Mesenchymal stem cell (in vitro differentiated cells and primary cell): ENCODE measurements at regions not wholly inside any gene's neighbourhood (a gene's known extent, or its start where the extent isn't known, plus 50 kb on each side); places are given as distances from the start of the nearest gene placed in this dataset.

Experiments
- DNase-seq: peaks from one replicate; pipeline ENCODE4 v3.0.0-alpha.2; 2013
- H2AFZ ChIP-seq: one replicate; pipeline ENCODE4 v1.6.1; 2013; ENCODE audit warnings: low read depth, mild to moderate bottlenecking, control low read depth, inconsistent platforms, low read length, moderate library complexity
- H2AK5ac ChIP-seq: 2 replicates; pipeline ENCODE4 v1.6.1; 2013; ENCODE audit warnings: low read length, moderate library complexity, mild to moderate bottlenecking, inconsistent platforms; ENCODE audit not compliant: severe bottlenecking
- H2BK120ac ChIP-seq: one replicate; pipeline ENCODE4 v1.6.1; 2013; ENCODE audit warnings: low read depth, mild to moderate bottlenecking, inconsistent platforms, low read length, moderate library complexity
- H2BK12ac ChIP-seq, 2 experiments: one replicate each; pipeline ENCODE4 v1.6.1; 2013; ENCODE audit warnings: inconsistent platforms in 2 of 2, low read length in 2 of 2, mild to moderate bottlenecking in 2 of 2, moderate library complexity in 2 of 2, control low read depth in 1 of 2
- H2BK15ac ChIP-seq: one replicate; pipeline ENCODE4 v1.6.1; 2013; ENCODE audit warnings: mild to moderate bottlenecking, low read depth, inconsistent platforms; ENCODE audit not compliant: poor library complexity, severe bottlenecking
- H2BK5ac ChIP-seq: 2 replicates; pipeline ENCODE4 v1.6.1; 2013; ENCODE audit warnings: low read depth, mild to moderate bottlenecking, low read length, control low read depth, inconsistent platforms; ENCODE audit not compliant: poor library complexity, severe bottlenecking
- H3K14ac ChIP-seq, 2 experiments: one replicate each; pipeline ENCODE4 v1.6.1; 2013; ENCODE audit warnings: inconsistent platforms in 2 of 2, low read length in 2 of 2, control low read depth in 1 of 2, mild to moderate bottlenecking in 1 of 2, moderate library complexity in 1 of 2
- H3K18ac ChIP-seq, 2 experiments: one replicate each; pipeline ENCODE4 v1.6.1; 2013; ENCODE audit warnings: inconsistent platforms in 2 of 2, low read length in 2 of 2, control low read depth in 1 of 2, low read depth in 1 of 2, mild to moderate bottlenecking in 1 of 2
- H3K23ac ChIP-seq, 2 experiments: one replicate each; pipeline ENCODE4 v1.6.1; 2013; ENCODE audit warnings: inconsistent platforms in 2 of 2, low read length in 2 of 2, mild to moderate bottlenecking in 2 of 2, moderate library complexity in 2 of 2, control low read depth in 1 of 2
- H3K27ac ChIP-seq: 2 replicates; pipeline ENCODE4 v1.5.1; 2013; ENCODE audit warnings: mild to moderate bottlenecking, moderate library complexity, low read length, control low read depth, inconsistent platforms; ENCODE audit not compliant: poor library complexity, severe bottlenecking
- H3K27me3 ChIP-seq, 2 experiments: 2 replicates each; pipeline versions ENCODE4 v1.6.1 to v1.7.0; 2013; ENCODE audit warnings: low read length in 2 of 2, mild to moderate bottlenecking in 2 of 2, moderate library complexity in 2 of 2, control low read depth in 1 of 2, inconsistent platforms in 1 of 2; ENCODE audit not compliant: control insufficient read depth in 1 of 2, insufficient read depth in 1 of 2
- H3K36me3 ChIP-seq, 2 experiments: 2 replicates each; pipeline versions ENCODE4 v1.6.1 to v1.7.0; 2013; ENCODE audit warnings: low read length in 2 of 2, control low read depth in 1 of 2, inconsistent platforms in 1 of 2, low read depth in 1 of 2, mild to moderate bottlenecking in 1 of 2; ENCODE audit not compliant: insufficient read depth in 2 of 2, control insufficient read depth in 1 of 2
- H3K4ac ChIP-seq, 2 experiments: one replicate each; pipeline ENCODE4 v1.6.1; 2013; ENCODE audit warnings: inconsistent platforms in 2 of 2, low read length in 2 of 2, mild to moderate bottlenecking in 2 of 2, moderate library complexity in 2 of 2, control low read depth in 1 of 2, low read depth in 1 of 2
- H3K4me1 ChIP-seq: 2 replicates; pipeline ENCODE4 v1.6.1; 2013; ENCODE audit warnings: low read depth, low read length, control low read depth; ENCODE audit not compliant: control insufficient read depth, insufficient read depth
- H3K4me2 ChIP-seq: 2 replicates; pipeline ENCODE4 v1.6.1; 2013; ENCODE audit warnings: low read length, mild to moderate bottlenecking, inconsistent platforms; ENCODE audit not compliant: poor library complexity, severe bottlenecking
- H3K4me3 ChIP-seq, 2 experiments: 2 replicates each; pipeline versions ENCODE4 v1.5.1 to v1.7.0; 2013; ENCODE audit warnings: low read length in 2 of 2, mild to moderate bottlenecking in 2 of 2, control low read depth in 1 of 2, low read depth in 1 of 2; ENCODE audit not compliant: insufficient read depth in 1 of 2
- H3K79me1 ChIP-seq: replicated peaks from 2 replicates; pipeline ENCODE4 v1.6.1; 2013; ENCODE audit warnings: mild to moderate bottlenecking, control low read depth, low read length, inconsistent platforms; ENCODE audit not compliant: poor library complexity, severe bottlenecking
- H3K9ac ChIP-seq: 2 replicates; pipeline ENCODE4 v1.7.0; 2013; ENCODE audit warnings: mild to moderate bottlenecking, low read length, moderate library complexity
- H3K9me3 ChIP-seq: 2 replicates; pipeline ENCODE4 v1.7.0; 2013; ENCODE audit warnings: mild to moderate bottlenecking, low read length; ENCODE audit not compliant: control insufficient read depth
- H4K8ac ChIP-seq: one replicate; pipeline ENCODE4 v1.6.1; 2013; ENCODE audit warnings: inconsistent platforms, mild to moderate bottlenecking, low read length, moderate library complexity
- H4K91ac ChIP-seq: one replicate; pipeline ENCODE4 v1.6.1; 2013; ENCODE audit warnings: mild to moderate bottlenecking, low read length, inconsistent platforms
- WGBS: methylation state at CpG from one replicate; pipeline ENCODE4 v1.1.7; 2013; ENCODE audit warnings: mixed read lengths; 5-methylcytosine and 5-hydroxymethylcytosine counted together

DNA sequence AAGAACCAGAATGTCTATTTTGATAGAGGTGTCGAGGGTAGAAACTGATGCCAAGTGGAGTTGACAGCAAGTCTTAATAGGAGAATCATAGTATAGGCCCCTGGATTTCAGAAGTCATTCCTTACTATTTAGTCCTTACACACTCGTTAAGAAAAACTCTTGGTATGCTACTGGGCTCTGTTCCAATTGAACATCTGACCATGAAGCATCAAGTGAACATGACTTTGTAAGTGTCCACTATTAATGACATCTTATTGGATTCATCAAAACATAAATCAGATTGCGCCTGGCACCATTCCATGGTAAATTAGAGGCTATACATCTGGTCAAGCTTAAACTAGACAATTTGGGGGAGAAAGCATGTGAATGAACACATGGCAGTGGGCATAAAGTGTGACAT is 1056.5 kb upstream of the EDIL3 start:
- H3K36me3 ChIP-seq: no peaks in the 10 kb centered on the region
- no peaks in the 10 kb centered on the region for H3K27me3 ChIP-seq
- H3K4ac ChIP-seq: no peak overlapping the region
- H2AK5ac ChIP-seq: no peak overlapping the region
- H2BK15ac ChIP-seq: no peak overlapping the region
- H2BK120ac ChIP-seq: no peak overlapping the region
- no peak overlapping the region for H3K4me3 ChIP-seq
- H3K18ac ChIP-seq: no peak overlapping the region
- DNase-seq: peak; percentile 16
- H3K9ac ChIP-seq: no peak overlapping the region
- WGBS: 72% methylated on average over 2 of the region's 3 CpGs
- H3K27ac ChIP-seq: no peak overlapping the region
- peaks cover 3% of the 10 kb centered on the region for H3K9me3 ChIP-seq
- H3K14ac ChIP-seq: no peak overlapping the region
- no peak overlapping the region for H3K4me2 ChIP-seq
- H2AFZ ChIP-seq: no peak overlapping the region
- H2BK5ac ChIP-seq: no peak overlapping the region
- H3K79me1 ChIP-seq: no peaks in the 10 kb centered on the region
- no peak overlapping the region for H3K23ac ChIP-seq
- no peak overlapping the region for H2BK12ac ChIP-seq
- no peaks in the 10 kb centered on the region for H3K4me1 ChIP-seq
- H4K8ac ChIP-seq: no peak overlapping the region
- no peak overlapping the region for H4K91ac ChIP-seq

DNA sequence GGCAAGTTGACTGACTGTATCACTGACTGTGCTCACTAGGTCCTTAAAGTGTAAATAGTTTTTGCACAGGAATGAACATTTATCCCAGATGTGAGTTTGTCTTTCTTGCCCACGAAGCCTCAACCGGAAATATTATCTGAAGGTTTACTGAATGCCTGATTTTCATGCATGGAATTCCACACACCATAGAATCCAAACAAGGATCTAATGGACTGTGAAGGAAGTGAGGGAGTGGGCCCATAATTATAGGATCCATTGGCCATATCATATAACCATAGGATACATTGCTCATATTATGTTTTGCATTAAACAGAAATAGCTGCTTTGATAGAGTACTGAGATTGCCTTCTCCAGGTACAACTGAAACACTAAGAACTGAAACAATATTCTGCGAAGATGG is 1057.2 kb upstream of the EDIL3 start:
- WGBS: 100% methylated on average over 1 of the region's 3 CpGs
- H2AK5ac ChIP-seq: no peak overlapping the region
- no peaks in the 10 kb centered on the region for H3K27me3 ChIP-seq
- no peak overlapping the region for H3K4me3 ChIP-seq
- H3K4me1 ChIP-seq: no peaks in the 10 kb centered on the region
- no peak overlapping the region for H4K8ac ChIP-seq
- no peak overlapping the region for H2BK5ac ChIP-seq
- H4K91ac ChIP-seq: no peak overlapping the region
- no peak overlapping the region for H2BK15ac ChIP-seq
- H3K4ac ChIP-seq: no peak overlapping the region
- no peak overlapping the region for H2AFZ ChIP-seq
- H3K9ac ChIP-seq: no peak overlapping the region
- no peak overlapping the region for H2BK12ac ChIP-seq
- no peaks in the 10 kb centered on the region for H3K79me1 ChIP-seq
- H3K18ac ChIP-seq: no peak overlapping the region
- peaks cover 3% of the 10 kb centered on the region for H3K9me3 ChIP-seq
- no peak for DNase-seq
- H3K23ac ChIP-seq: no peak overlapping the region
- no peak overlapping the region for H3K4me2 ChIP-seq
- no peak overlapping the region for H3K14ac ChIP-seq
- H3K36me3 ChIP-seq: no peaks in the 10 kb centered on the region
- no peak overlapping the region for H3K27ac ChIP-seq
- no peak overlapping the region for H2BK120ac ChIP-seq

DNA sequence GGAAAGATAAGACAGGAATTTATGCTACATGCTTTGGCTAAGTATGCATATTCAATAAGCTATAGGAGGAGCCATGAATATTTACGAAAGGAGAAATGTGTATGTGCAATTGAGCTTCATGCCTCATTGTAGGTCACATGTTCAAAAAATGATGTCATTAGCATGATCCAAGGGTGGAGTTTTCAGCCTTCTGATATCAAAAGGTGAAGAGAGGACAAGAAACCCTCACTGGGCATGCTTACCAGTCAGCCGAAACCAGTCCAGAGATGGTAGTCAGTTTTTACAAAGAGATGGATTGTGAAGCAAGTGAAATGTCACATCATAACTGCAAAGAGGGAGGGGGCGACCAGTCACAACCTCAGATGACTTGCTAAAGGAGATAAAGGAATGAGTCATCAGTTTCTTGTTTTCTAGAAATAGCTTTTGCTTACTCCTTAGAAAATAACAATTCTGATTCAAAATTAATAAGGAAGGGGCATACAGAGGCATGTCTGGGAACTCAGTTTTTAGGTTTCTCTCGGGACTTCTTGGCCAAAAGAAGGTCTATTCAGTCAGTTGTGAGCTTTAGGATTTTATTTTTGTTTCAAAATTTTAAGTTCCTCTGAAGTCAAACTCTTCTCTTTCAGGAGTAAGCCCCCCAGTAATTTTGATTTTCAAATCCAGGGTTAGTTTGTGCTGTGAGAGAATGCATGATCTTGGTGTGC is 1067.8 kb upstream of the EDIL3 start:
- no peak overlapping the region for H2BK12ac ChIP-seq
- no peak overlapping the region for H3K9ac ChIP-seq
- H2BK15ac ChIP-seq: no peak overlapping the region
- DNase-seq: peak; percentile 12
- H2BK5ac ChIP-seq: no peak overlapping the region
- no peak overlapping the region for H2BK120ac ChIP-seq
- no peak overlapping the region for H3K4ac ChIP-seq
- H3K9me3 ChIP-seq: no peaks in the 10 kb centered on the region
- H3K4me3 ChIP-seq: no peak overlapping the region
- no peak overlapping the region for H4K91ac ChIP-seq
- no peak overlapping the region for H2AK5ac ChIP-seq
- H3K79me1 ChIP-seq: no peaks in the 10 kb centered on the region
- no peaks in the 10 kb centered on the region for H3K27me3 ChIP-seq
- no peak overlapping the region for H3K23ac ChIP-seq
- WGBS: 94% methylated on average over 3 of the region's 4 CpGs
- H4K8ac ChIP-seq: no peak overlapping the region
- H3K36me3 ChIP-seq: no peaks in the 10 kb centered on the region
- no peak overlapping the region for H3K4me2 ChIP-seq
- peak overlapping the region in 1 of 2 experiments; percentile 54 for H3K18ac ChIP-seq
- no peak overlapping the region for H2AFZ ChIP-seq
- H3K27ac ChIP-seq: no peak overlapping the region
- H3K14ac ChIP-seq: no peak overlapping the region
- H3K4me1 ChIP-seq: no peaks in the 10 kb centered on the region

DNA sequence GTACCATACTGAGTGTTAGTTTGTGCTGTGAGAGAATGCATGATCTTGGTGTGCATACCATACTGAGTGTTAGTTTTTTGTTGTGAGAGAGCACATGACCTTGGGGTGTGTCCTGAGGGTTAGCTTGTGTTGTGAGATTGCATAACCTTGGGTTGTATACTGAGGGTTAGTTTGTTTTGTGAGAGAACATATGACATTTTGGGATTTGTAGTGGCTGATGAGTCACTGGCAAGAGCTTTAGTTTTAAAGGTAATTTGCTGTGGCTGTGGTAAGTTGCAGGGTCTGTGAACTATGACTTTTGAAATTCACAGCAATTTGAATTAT is 1068.3 kb upstream of the EDIL3 start:
- H3K18ac ChIP-seq: peak overlapping the region in 1 of 2 experiments; percentile 54
- H3K9me3 ChIP-seq: no peaks in the 10 kb centered on the region
- H2AK5ac ChIP-seq: no peak overlapping the region

More for the DNA sequence above, 1068.3 kb upstream of the EDIL3 start:
- no peak overlapping the region for H4K91ac ChIP-seq
- no peak overlapping the region for H3K4me3 ChIP-seq
- H3K27me3 ChIP-seq: no peaks in the 10 kb centered on the region
- H2BK120ac ChIP-seq: no peak overlapping the region
- no peak overlapping the region for H2BK15ac ChIP-seq
- no peak overlapping the region for H3K27ac ChIP-seq
- no peaks in the 10 kb centered on the region for H3K79me1 ChIP-seq
- no peak overlapping the region for H2AFZ ChIP-seq
- H2BK12ac ChIP-seq: no peak overlapping the region
- no peaks in the 10 kb centered on the region for H3K4me1 ChIP-seq
- no peak overlapping the region for H3K9ac ChIP-seq
- H4K8ac ChIP-seq: no peak overlapping the region
- no peak overlapping the region for H3K4ac ChIP-seq
- DNase-seq: peak; percentile 31
- no peak overlapping the region for H3K4me2 ChIP-seq
- no peak overlapping the region for H2BK5ac ChIP-seq
- H3K36me3 ChIP-seq: no peaks in the 10 kb centered on the region
- no peak overlapping the region for H3K14ac ChIP-seq
- H3K23ac ChIP-seq: no peak overlapping the region
